ENCODE measurements at regions not wholly inside any gene's neighbourhood (a gene's known extent, or its start where the extent isn't known, plus 50 kb on each side); places are given as distances from the start of the nearest gene placed in this dataset.
"Not testable (repeated sequence)": the region's sequence is repeated elsewhere in the genome, so short reads cannot be mapped to it uniquely, and the experiment has no call there.

DNA sequence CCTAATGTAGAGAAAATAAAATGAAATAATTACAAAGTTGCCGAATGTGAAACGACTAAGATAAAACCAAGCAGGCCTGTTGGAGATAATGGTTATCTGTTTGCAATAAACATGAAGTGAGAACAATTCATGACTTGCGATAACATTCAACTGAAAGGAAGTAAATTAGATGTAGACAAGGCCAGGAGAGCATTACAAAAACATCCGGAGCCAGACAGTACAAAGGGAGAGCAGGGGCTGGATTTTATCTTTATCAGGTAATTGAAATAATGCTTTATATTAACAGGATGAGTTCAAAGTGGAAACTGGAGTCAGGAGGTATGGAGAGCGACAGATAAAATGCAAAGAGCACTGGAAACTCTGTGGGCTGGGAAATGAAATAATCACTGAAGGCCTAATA lies 265.6 kb upstream of the GOT2 start:
- Histone ChIP-seq H3K4me3 (ENCODE audit: low read length) (no peak overlapping the region), H2AFZ (ENCODE audit: low read depth, low read length) (no peak overlapping the region), H4K20me1 (ENCODE audit: insufficient read depth) (no peaks in the 10 kb centered on the region), H3K9me3 (ENCODE audit: low read length) (no peaks in the 10 kb centered on the region), H3K4me2 (ENCODE audit: low read length) (no peak overlapping the region), H3K9ac (ENCODE audit: low read length) (no peak overlapping the region), H3K36me3 (ENCODE audit: insufficient read depth, low read length) (no peaks in the 10 kb centered on the region), H3K9me2 (ENCODE audit: insufficient read depth, low read length) (no peaks in the 10 kb centered on the region), H3K27ac (ENCODE audit: low read length) (no peak overlapping the region), H3F3A (ENCODE audit: insufficient read depth, low read length, poor library complexity, severe bottlenecking) (no peaks in the 10 kb centered on the region), H3K79me2 (replicated peaks; ENCODE audit: insufficient read depth, low read length) (no peaks in the 10 kb centered on the region), H3K27me3 (ENCODE audit: insufficient read depth, low read depth, low read length) (no peaks in the 10 kb centered on the region)
- TF ChIP-seq, protein P1, sequence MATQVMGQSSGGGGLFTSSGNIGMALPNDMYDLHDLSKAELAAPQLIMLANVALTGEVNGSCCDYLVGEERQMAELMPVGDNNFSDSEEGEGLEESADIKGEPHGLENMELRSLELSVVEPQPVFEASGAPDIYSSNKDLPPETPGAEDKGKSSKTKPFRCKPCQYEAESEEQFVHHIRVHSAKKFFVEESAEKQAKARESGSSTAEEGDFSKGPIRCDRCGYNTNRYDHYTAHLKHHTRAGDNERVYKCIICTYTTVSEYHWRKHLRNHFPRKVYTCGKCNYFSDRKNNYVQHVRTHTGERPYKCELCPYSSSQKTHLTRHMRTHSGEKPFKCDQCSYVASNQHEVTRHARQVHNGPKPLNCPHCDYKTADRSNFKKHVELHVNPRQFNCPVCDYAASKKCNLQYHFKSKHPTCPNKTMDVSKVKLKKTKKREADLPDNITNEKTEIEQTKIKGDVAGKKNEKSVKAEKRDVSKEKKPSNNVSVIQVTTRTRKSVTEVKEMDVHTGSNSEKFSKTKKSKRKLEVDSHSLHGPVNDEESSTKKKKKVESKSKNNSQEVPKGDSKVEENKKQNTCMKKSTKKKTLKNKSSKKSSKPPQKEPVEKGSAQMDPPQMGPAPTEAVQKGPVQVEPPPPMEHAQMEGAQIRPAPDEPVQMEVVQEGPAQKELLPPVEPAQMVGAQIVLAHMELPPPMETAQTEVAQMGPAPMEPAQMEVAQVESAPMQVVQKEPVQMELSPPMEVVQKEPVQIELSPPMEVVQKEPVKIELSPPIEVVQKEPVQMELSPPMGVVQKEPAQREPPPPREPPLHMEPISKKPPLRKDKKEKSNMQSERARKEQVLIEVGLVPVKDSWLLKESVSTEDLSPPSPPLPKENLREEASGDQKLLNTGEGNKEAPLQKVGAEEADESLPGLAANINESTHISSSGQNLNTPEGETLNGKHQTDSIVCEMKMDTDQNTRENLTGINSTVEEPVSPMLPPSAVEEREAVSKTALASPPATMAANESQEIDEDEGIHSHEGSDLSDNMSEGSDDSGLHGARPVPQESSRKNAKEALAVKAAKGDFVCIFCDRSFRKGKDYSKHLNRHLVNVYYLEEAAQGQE (IDR thresholded peaks at IDR 0.05; ENCODE audit: borderline replicate concordance): no peak
- TF ChIP-seq POLR2AphosphoS5 (IDR thresholded peaks at IDR 0.05) (no peak), EP300 (conservative IDR thresholded peaks at IDR 0.05; ENCODE audit: poor library complexity, severe bottlenecking) (no peak), RAD21 (conservative IDR thresholded peaks at IDR 0.05) (no peak), EZH2 (IDR thresholded peaks at IDR 0.05; ENCODE audit: borderline replicate concordance, insufficient read depth, low read length, poor library complexity, severe bottlenecking) (no peak)

DNA sequence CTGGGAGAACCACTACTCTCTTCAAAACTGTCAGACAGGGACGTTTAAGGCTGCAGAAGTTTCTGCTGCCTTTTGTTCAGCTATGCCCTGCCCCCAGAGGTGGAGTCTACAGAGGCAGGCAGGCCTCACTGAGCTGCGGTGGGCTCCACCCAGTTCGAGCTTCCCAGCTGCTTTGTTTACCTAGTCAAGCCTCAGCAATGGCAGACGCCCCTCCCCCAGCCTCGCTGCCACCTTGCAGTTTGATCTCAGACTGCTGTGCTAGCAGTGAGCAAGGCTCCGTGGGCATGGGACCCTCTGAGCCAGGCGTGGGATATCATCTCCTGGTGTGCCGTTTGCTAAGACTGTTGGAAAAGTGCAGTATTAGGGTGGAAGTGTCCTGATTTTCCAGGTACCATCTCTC lies 258.6 kb upstream of the GOT2 start:
- not testable (repeated sequence) for H3K9ac ChIP-seq (ENCODE audit: low read length); H3K4me3 ChIP-seq (ENCODE audit: low read length); H3K27me3 ChIP-seq (ENCODE audit: insufficient read depth, low read depth, low read length); H3K9me3 ChIP-seq (ENCODE audit: low read length); H3K27ac ChIP-seq (ENCODE audit: low read length); H3F3A ChIP-seq (ENCODE audit: insufficient read depth, low read length, poor library complexity, severe bottlenecking); H4K20me1 ChIP-seq (ENCODE audit: insufficient read depth); H3K79me2 ChIP-seq (replicated peaks; ENCODE audit: insufficient read depth, low read length); H2AFZ ChIP-seq (ENCODE audit: low read depth, low read length); H3K9me2 ChIP-seq (ENCODE audit: insufficient read depth, low read length); H3K4me2 ChIP-seq (ENCODE audit: low read length); H3K36me3 ChIP-seq (ENCODE audit: insufficient read depth, low read length)

DNA sequence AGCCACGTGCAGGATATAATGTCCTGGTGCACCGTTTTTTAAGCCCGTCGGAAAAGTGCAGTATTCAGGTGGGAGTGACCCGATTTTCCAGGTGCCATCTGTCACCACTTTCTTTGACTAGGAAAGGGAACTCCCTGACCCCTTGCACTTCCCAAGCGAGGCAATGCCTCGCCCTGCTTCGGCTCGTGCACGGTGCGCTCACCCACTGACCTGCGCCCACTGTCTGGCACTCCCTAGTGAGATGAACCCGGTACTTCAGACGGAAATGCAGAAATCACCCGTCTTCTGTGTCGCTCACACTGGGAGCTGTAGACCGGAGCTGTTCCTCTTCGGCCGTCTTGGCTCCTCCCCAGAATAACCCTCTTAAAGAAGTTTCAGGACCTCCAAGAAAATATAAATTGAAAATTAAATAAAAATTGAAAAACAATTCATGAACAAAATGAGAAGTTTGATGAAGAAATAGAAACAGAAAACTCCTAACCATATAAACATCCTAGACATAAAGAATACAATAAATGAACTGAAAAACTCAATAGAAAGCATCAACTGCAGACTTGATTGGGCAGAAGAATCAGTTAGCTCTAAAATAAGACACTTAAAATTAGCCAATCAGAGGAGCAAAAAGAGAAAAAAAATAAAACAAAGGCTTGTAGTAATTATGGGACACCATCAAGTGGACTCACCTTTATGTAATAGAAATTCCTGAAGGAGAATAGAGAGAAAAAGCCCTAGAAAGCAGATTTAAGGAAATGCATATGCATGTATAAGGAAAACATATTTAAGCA lies 249.3 kb upstream of the GOT2 start:
- H3F3A ChIP-seq (ENCODE audit: insufficient read depth, low read length, poor library complexity, severe bottlenecking); H2AFZ ChIP-seq (ENCODE audit: low read depth, low read length); H4K20me1 ChIP-seq (ENCODE audit: insufficient read depth); H3K27ac ChIP-seq (ENCODE audit: low read length); H3K79me2 ChIP-seq (replicated peaks; ENCODE audit: insufficient read depth, low read length); H3K9me2 ChIP-seq (ENCODE audit: insufficient read depth, low read length); H3K4me2 ChIP-seq (ENCODE audit: low read length); H3K9me3 ChIP-seq (ENCODE audit: low read length); H3K36me3 ChIP-seq (ENCODE audit: insufficient read depth, low read length); H3K9ac ChIP-seq (ENCODE audit: low read length); H3K27me3 ChIP-seq (ENCODE audit: insufficient read depth, low read depth, low read length); H3K4me3 ChIP-seq (ENCODE audit: low read length): not testable (repeated sequence)

- no peaks in the 10 kb centered on the region for H3F3A ChIP-seq (ENCODE audit: insufficient read depth, low read length, poor library complexity, severe bottlenecking)
- H3K9ac ChIP-seq (ENCODE audit: low read length): no peak overlapping the region
- H3K4me2 ChIP-seq (ENCODE audit: low read length): no peak overlapping the region
- no peaks in the 10 kb centered on the region for H3K79me2 ChIP-seq (replicated peaks; ENCODE audit: insufficient read depth, low read length)
- H3K9me3 ChIP-seq (ENCODE audit: low read length): no peaks in the 10 kb centered on the region
- H3K27ac ChIP-seq (ENCODE audit: low read length): no peak overlapping the region
- H3K36me3 ChIP-seq (ENCODE audit: insufficient read depth, low read length): no peaks in the 10 kb centered on the region
- no peaks in the 10 kb centered on the region for H3K9me2 ChIP-seq (ENCODE audit: insufficient read depth, low read length)
- no peaks in the 10 kb centered on the region for H3K27me3 ChIP-seq (ENCODE audit: insufficient read depth, low read depth, low read length)
- no peaks in the 10 kb centered on the region for H4K20me1 ChIP-seq (ENCODE audit: insufficient read depth)
- TF ChIP-seq EZH2 (IDR thresholded peaks at IDR 0.05; ENCODE audit: borderline replicate concordance, insufficient read depth, low read length, poor library complexity, severe bottlenecking): no peak
- TF ChIP-seq, protein P1 (IDR thresholded peaks at IDR 0.05; ENCODE audit: borderline replicate concordance): no peak
- TF ChIP-seq TAF1 (IDR thresholded peaks at IDR 0.05; ENCODE audit: low read depth): no peak
- no peak overlapping the region for H3K4me3 ChIP-seq (ENCODE audit: low read length)
- H2AFZ ChIP-seq (ENCODE audit: low read depth, low read length): no peak overlapping the region
These were observed 236.7 kb upstream of the GOT2 start for GRCh38 chr16:58970775-58971174.

Measured in neural cell (in vitro differentiated cells).